Endothelial cell of umbilical vein (primary cell): ENCODE measurements at regions not wholly inside any gene's neighbourhood (a gene's known extent, or its start where the extent isn't known, plus 50 kb on each side); places are given as distances from the start of the nearest gene placed in this dataset.

Experiments
- EZH2 ChIP-seq: IDR thresholded peaks from 2 replicates; pipeline ENCODE4 v1.6.1; 2012; ENCODE audit warnings: borderline replicate concordance, low read depth, mild to moderate bottlenecking, moderate library complexity, low read length, inconsistent platforms; ENCODE audit not compliant: severe bottlenecking
- TF ChIP-seq, protein P1 (sequence below), 2 donors: IDR thresholded peaks; 1 replicate in 1 of 2; 2 replicates in 1 of 2; pipeline ENCODE4 v1.5.1; 2011; ENCODE audit warnings: low read length in 2 of 2, mild to moderate bottlenecking in 2 of 2, moderate library complexity in 2 of 2, control low read depth in 1 of 2, inconsistent platforms in 1 of 2, low read depth in 1 of 2; ENCODE audit not compliant: insufficient read depth in 1 of 2; ENCODE audit errors: extremely low read depth in 1 of 2
- TF ChIP-seq, protein P2 (sequence below): IDR thresholded peaks from 2 replicates; pipeline ENCODE4 v1.6.1; 2011; ENCODE audit not compliant: insufficient read depth, insufficient read length

DNA sequence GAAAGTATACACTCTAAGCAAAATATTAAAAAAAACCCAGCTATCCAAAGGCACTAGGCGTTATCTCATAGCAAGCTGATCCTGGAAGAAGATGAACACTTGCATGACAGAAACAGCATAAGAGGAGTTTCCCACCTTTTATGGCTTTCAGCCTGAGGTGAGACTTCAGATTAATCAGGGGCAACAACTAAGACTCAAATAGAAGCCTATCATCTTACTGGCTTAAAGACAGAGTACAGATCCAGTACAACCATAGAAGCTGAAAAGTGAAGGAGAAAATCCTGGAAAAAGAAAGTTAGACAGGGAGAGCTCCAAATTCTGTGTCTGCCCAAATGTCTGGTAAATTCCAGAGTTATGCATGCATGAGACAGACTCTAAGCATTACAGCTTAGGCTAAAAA is 360.8 kb upstream of the KCNN2 start:
- TF ChIP-seq, protein P1, sequence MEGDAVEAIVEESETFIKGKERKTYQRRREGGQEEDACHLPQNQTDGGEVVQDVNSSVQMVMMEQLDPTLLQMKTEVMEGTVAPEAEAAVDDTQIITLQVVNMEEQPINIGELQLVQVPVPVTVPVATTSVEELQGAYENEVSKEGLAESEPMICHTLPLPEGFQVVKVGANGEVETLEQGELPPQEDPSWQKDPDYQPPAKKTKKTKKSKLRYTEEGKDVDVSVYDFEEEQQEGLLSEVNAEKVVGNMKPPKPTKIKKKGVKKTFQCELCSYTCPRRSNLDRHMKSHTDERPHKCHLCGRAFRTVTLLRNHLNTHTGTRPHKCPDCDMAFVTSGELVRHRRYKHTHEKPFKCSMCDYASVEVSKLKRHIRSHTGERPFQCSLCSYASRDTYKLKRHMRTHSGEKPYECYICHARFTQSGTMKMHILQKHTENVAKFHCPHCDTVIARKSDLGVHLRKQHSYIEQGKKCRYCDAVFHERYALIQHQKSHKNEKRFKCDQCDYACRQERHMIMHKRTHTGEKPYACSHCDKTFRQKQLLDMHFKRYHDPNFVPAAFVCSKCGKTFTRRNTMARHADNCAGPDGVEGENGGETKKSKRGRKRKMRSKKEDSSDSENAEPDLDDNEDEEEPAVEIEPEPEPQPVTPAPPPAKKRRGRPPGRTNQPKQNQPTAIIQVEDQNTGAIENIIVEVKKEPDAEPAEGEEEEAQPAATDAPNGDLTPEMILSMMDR (IDR thresholded peaks at IDR 0.05; ENCODE audit: extremely low read depth in 1 of 2, insufficient read depth in 1 of 2, low read depth in 1 of 2, low read length in 2 of 2), result no peak
- TF ChIP-seq EZH2, result no peak
- TF ChIP-seq, protein P2, sequence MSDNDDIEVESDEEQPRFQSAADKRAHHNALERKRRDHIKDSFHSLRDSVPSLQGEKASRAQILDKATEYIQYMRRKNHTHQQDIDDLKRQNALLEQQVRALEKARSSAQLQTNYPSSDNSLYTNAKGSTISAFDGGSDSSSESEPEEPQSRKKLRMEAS, result no peak
